ENCODE measurements at regions not wholly inside any gene's neighbourhood (a gene's known extent, or its start where the extent isn't known, plus 50 kb on each side); places are given as distances from the start of the nearest gene placed in this dataset.

GRCh38 chrX:8232406-8232805, 61.3 kb upstream of the VCX2 start:
- DNase-seq: no peak

DNA sequence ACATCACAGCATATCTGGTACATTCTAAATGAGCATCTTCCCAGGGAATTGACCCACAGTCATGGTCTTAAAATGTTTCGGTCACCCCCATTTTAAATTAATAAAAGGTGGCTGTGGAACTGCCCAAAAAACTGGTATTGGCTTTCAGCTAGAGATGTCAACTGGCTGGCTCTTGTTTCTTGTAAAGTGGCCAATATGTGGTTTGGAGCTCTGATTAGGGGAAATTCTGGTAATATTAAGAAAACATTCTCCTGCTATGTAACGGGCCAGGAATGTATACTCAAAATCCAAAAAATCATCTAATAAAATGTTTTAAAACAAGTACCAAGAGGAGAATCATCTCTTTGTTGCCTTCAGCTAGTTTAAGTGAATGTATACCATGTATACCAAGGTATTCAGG, 62.0 kb upstream of the VCX2 start:
- DNase-seq: no peak

GRCh38 chrX:8235026-8235425, 64.0 kb upstream of the VCX2 start:
- DNase-seq: no peak

GRCh38 chrX:8237718-8238117, 66.7 kb upstream of the VCX2 start:
- no peak for DNase-seq

- DNase-seq: no peak
Measured at GRCh38 chrX:8242431-8243020, 71.5 kb upstream of the VCX2 start.

DNA sequence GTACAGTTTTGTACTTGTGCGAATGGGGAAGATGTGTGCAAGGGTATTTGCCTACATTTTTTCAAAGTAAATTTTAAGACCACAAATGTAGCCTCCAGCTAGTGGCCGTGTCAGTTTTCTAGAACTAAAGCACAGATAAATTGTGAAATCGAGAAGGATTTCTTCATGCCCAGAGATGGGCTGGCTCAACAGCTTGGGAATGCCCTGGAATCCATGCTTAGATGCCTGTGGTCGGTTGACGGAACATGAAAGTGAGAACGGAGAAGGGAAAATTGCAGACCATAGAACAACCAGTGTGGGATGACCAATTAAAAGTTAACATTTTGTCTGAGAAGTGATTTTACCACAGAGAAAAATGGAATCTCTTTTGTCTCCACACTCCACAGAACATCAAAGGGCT, 73.2 kb upstream of the VCX2 start:
- DNase-seq: no peak

DNA sequence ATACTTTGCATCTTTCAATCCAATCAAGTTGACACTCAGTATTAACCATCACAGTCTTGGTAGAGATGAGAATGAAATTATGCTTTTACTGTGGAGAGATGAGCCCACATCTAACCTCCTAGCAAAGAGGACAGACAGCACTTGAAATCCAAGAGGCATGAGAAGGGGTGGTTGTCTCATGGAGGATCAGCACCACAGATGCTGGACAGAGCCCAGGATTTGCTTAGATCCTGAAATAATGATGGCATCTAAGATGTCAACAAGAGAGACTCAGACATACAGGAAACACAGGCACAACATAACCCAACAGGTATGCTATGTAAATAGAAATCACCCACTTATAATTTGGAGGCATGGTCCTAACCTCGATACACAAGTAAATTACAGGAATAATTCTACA, 74.3 kb upstream of the VCX2 start:
- no peak for DNase-seq

GRCh38 chrX:8253096-8253495, 82.0 kb upstream of the VCX2 start:
- no peak for DNase-seq

- DNase-seq: no peak
Measured at GRCh38 chrX:8254401-8254800, 83.3 kb upstream of the VCX2 start.

DNA sequence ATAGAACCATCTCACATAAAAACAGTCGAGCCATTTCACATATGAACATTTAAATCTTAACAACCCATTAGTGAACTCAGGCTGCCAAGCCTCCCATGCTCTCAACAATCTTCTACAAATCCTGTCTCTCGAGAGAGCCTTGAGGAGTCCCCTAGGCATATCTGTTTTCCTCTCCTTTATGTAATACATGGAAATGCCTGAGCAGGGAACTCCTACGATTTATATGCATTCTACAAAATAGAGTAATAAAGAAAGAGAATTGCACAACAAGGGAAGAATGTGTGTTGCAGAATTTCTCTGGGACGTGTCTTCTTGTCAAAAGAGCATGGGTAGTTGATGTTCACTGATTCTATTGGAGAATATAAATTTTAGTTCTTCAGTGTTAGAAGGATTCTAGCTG, 101.8 kb upstream of the VCX2 start:
- no peak for DNase-seq

DNA sequence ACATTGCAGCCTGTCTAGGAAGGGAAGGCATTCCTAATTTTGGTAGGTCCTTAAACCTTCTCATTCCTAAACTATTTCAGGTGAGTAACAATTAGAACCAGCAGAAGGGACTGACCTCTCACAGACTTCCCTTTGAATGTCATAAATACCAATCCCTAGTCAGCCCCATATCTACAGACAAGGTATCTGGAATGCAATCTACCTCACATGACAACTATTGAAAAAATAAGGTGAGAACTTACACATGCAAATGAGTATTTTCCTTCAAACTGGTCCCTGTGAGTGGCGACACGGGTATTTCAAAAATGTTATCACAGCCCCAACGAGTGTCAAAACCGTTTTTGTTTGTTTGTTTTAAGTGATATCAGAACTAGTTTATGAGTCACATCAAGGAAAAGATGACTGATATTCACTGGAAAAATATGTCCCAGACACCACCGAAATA, 102.4 kb upstream of the VCX2 start:
- no peak for DNase-seq

DNA sequence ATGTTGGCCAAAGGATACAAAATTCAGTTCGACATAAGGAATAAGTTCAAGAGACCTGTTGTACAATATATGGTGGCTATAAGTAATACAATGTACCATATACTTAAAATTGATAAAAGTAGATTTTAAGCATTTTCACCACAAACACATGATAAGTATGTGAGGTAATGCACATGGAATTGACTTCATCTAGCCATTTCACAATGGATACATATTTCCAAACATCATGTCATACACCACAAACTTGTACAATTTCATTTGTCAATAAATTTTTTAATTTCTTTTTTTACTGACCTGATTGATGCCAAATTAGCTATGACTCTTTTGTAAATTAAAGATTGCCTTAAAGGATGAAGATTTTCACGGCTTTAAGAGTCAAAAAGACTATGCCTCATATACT, 103.1 kb upstream of the VCX2 start:
- DNase-seq: no peak

- no peak for DNase-seq
Measured at GRCh38 chrX:8278557-8278956, 107.5 kb upstream of the VCX2 start.

DNA sequence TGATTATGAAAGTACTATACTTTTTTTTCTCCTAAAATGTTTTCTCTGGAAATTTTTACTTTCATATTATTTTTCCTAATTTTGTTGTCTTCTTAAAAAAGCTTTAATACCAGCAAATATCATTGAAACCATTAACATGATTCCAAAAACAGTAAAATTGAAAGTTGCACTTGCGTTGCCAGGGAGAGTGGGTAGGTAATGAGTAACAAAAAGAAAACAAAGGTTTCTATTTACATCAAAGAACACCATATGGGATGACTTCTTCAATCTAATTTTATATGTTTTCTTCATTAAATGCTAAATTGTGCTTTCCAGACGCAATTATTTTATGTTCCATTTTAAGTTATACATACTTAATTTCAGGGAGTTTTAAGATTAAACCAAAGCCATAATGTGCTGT, 108.3 kb upstream of the VCX2 start:
- DNase-seq: no peak

DNA sequence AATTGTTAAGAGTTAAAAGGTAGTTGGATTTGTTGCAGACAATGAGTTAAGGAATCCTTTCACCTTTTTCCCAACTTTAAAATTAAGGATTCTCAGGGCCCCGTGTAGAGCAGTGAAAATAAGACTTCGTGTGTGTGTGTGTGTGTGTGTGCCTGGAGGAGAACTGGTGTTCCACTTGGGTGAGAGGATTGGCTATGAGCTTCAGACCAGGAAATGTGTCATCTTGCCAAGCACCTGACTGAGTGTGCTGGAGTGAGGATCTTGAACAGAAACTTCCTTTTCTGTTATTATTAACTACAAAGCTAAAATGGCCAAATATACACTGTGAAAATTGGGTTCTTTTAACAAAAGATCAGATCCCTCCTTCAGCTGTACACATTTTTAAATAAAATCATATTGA, 113.1 kb upstream of the VCX2 start:
- DNase-seq: no peak

DNA sequence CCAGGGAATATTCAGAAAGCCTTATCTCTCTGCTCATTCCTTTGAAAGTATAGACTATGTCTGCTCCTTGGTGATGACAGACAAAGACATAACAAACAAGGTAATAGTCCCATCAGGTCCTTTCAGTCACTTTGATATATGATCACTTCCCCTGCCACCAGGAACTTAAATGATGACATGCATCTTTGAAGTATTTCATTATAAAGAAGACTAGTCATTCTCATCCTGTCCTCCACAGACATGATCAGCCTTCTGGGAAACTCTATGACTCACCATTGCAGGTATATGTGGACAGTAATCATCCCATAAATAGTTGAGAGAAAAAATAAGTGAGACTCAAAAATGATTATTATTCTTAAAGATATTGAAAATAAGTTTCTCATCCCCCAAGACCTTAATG, 117.5 kb upstream of the VCX2 start:
- no peak for DNase-seq

DNA sequence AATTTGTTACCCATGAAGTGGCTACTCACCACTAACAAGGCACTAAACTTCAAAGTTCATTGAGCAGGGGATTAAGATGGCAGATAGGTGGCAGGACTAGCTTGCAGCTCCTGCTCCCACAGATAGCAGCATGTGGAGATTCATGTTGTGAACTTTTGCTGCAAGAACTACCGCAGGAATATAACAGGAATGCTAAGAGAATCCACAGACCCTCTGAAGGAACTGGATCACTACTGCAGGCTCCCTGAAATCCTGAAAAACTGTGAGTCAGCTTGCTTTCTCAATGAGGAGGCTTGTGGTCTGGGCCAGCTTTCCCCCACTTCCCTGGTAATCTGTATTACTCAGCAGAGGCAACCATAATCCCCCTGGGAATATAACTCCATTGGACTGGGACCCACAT, 118.5 kb upstream of the VCX2 start:
- DNase-seq: no peak

DNA sequence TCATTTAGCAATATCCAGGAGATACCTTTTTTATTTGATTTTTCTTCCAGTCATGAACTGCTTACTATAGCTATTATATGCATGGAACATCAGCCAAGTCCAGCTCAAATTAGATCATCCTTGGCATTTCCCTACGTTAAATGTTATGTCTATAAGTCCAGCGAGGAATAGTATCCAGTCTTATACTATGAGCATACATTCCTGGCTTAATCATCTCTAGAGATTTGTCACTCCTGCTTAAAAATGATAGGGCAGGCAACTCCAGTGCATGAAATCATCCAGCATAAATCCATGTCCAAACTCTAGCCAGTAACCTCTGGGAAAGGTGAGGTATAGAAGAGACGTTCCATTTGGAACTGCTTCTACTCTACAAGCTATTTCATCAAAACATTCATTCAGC, 126.7 kb upstream of the VCX2 start:
- DNase-seq: no peak

DNA sequence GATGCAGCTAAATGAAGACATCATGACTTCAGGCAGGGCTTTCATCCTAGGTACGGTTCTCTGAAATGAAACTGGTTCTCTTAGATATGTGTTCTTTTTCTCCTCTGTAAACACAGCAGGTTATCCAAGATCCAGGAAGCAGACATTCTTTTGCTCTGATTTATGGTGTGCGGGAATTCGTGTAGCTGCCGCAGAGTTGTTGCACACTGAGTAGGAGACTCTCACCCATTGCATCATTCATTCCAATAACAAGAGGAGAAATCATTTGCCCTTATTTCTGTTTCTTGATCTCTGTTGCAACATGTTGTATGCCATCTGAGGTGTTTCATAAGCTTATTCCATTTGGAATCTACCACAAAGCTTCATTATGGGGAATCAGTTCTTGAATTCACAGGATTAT, 133.6 kb upstream of the VCX2 start:
- no peak for DNase-seq

GRCh38 chrX:8305350-8305749, 134.3 kb upstream of the VCX2 start:
- DNase-seq: no peak

- no peak for DNase-seq
Measured at GRCh38 chrX:8306291-8306925, 135.3 kb upstream of the VCX2 start.

DNA sequence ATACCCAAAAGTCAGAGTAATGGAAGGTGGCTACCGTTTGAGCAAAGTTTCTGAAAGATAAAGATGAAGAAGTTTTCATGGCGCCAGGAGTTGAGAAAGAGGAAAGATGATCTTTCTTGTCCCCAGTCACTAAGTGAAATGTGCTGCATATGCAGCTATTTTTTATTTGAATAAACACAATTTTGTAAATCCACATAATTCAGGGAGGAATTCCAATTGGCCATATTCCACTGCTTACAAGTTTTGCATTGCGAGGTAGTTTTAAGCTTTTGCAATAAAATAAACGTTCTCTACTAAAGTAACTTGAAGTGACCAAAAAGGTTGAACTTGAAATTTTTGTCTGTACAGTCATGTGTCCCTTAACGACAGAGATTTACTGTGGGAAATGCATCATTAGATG, 139.3 kb upstream of the VCX2 start:
- DNase-seq: no peak

GRCh38 chrX:8313844-8314243, 142.8 kb upstream of the VCX2 start:
- DNase-seq: no peak

GRCh38 chrX:8314881-8315280, 143.8 kb upstream of the VCX2 start:
- no peak for DNase-seq

DNA sequence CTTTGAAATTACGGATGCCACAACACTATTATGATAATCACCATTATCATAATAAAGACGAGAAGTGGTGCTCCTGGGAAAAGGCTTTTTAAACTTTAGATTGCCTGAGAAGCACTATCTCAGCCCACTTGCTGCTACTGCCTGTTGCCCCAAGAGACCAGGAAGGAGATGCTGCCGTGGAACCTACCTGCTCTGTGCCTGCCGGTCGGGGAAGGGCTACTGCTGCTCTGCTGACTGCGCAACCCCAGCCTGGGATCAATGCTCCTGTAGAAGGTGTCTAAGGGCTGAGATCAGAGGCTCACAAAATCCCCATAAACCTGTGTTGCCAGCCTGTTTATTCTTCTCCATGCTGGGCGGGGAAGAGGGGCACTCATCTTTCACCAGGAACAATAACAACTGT, 145.3 kb upstream of the VCX3B start:
- no peak for DNase-seq
